Testis (tissue), 2 donors: ENCODE measurements at regions not wholly inside any gene's neighbourhood (a gene's known extent, or its start where the extent isn't known, plus 50 kb on each side); places are given as distances from the start of the nearest gene placed in this dataset.

Experiments
- CTCF ChIP-seq, 3 experiments: fragments of 450-650 bp in 2 of 3; fragments of 200-600 bp in 1 of 3; sonication (generic) in 1 of 3; IDR thresholded peaks; one replicate each; pipeline ENCODE4 v1.5.1; 2016 to 2019; ENCODE audit warnings: antibody characterized with exemption in 3 of 3, mild to moderate bottlenecking in 2 of 3, moderate library complexity in 1 of 3
- POLR2A ChIP-seq: fragments of 450-650 bp; IDR thresholded peaks from one replicate; pipeline ENCODE4 v1.6.1; 2017; ENCODE audit warnings: antibody characterized with exemption, mild to moderate bottlenecking, moderate library complexity

GRCh38 chr12:25352083-25352918, 101.6 kb upstream of the KRAS start:
- TF ChIP-seq CTCF (IDR thresholded peaks at IDR 0.05): no peak
- no peak for TF ChIP-seq POLR2A
